IMR-90 (cell line): ENCODE measurements at regions not wholly inside any gene's neighbourhood (a gene's known extent, or its start where the extent isn't known, plus 50 kb on each side); places are given as distances from the start of the nearest gene placed in this dataset.

Source experiments
- ATAC-seq: fragments of 200-7000 bp; cut with Tn5 transposase; 2 replicates; pipeline ENCODE4 v1.9.1; 2020; ENCODE audit warnings: low read depth, mild to moderate bottlenecking, moderate library complexity
- BruUV-seq: library from RNA; stranded (reverse); fragments of 400-500 nt; replicated peaks from 2 replicates; lab custom pipeline; 2021; lab: Mats Ljungman, UMichigan
- CTCF ChIA-PET: fragments of 300-600 bp; formaldehyde crosslinking; extraction: SDS; loops from one replicate; lab custom pipeline; 2021; ENCODE audit warnings: antibody characterized with exemption; lab: Yijun Ruan, JAX
- POLR2A ChIA-PET: fragments of 300-600 bp; sonication (Branson Sonifier 250); formaldehyde crosslinking; loops from one replicate; lab custom pipeline; 2022; ENCODE audit warnings: antibody characterized with exemption; ENCODE audit not compliant: unreplicated experiment; lab: Charles Lee
- DNase-seq: peaks from one replicate; pipeline ENCODE4 v3.0.0; 2013
- H2AFZ ChIP-seq: replicated peaks from 2 replicates; pipeline ENCODE3; 2013; ENCODE audit warnings: low read length, mild to moderate bottlenecking; ENCODE audit not compliant: poor library complexity
- H2AK5ac ChIP-seq: 2 replicates; pipeline ENCODE4 v1.6.1; 2013; ENCODE audit warnings: low read depth, low read length, inconsistent platforms
- H2AK9ac ChIP-seq: replicated peaks from 2 replicates; pipeline ENCODE3; 2013; ENCODE audit warnings: mild to moderate bottlenecking, low read depth, low read length, moderate library complexity; ENCODE audit not compliant: poor library complexity
- H2BK120ac ChIP-seq: 2 replicates; pipeline ENCODE4 v1.6.1; 2013; ENCODE audit warnings: low read depth, low read length, inconsistent platforms
- H2BK15ac ChIP-seq: 3 replicates; pipeline ENCODE4 v1.6.1; 2013; ENCODE audit warnings: low read depth, low read length, inconsistent platforms
- H2BK20ac ChIP-seq: 2 replicates; pipeline ENCODE4 v1.6.1; 2013; ENCODE audit warnings: low read depth, mild to moderate bottlenecking, inconsistent platforms, low read length, moderate library complexity
- H2BK5ac ChIP-seq: 2 replicates; pipeline ENCODE4 v1.6.1; 2013; ENCODE audit warnings: mild to moderate bottlenecking, low read depth, low read length, inconsistent platforms; ENCODE audit not compliant: poor library complexity, severe bottlenecking
- H3K14ac ChIP-seq: replicated peaks from 2 replicates; pipeline ENCODE4 v1.6.1; 2013; ENCODE audit warnings: low read depth, low read length, inconsistent platforms
- H3K18ac ChIP-seq: 2 replicates; pipeline ENCODE4 v1.6.1; 2013; ENCODE audit warnings: low read depth, low read length, control low read depth
- H3K23ac ChIP-seq: 2 replicates; pipeline ENCODE4 v1.6.1; 2013; ENCODE audit warnings: low read depth, low read length, inconsistent platforms
- H3K27ac ChIP-seq: 2 replicates; pipeline ENCODE4 v1.5.1; 2013; ENCODE audit warnings: mild to moderate bottlenecking, control low read depth, low read length; ENCODE audit not compliant: insufficient read depth
- H3K27me3 ChIP-seq: 2 replicates; pipeline ENCODE4 v1.6.1; 2013; ENCODE audit warnings: low read length; ENCODE audit not compliant: control insufficient read depth, insufficient read depth
- H3K36me3 ChIP-seq: 2 replicates; pipeline ENCODE4 v1.6.1; 2013; ENCODE audit warnings: low read length, mixed read lengths; ENCODE audit not compliant: control insufficient read depth, insufficient read depth
- H3K4ac ChIP-seq: 2 replicates; pipeline ENCODE4 v1.6.1; 2013; ENCODE audit warnings: low read depth, low read length, inconsistent platforms
- H3K4me1 ChIP-seq: 2 replicates; pipeline ENCODE4 v1.6.1; 2013; ENCODE audit warnings: low read length, mixed read lengths; ENCODE audit not compliant: control insufficient read depth, insufficient read depth
- H3K4me2 ChIP-seq: 2 replicates; pipeline ENCODE4 v1.6.1; 2013; ENCODE audit warnings: low read depth, mild to moderate bottlenecking, control low read depth, low read length, moderate library complexity
- H3K4me3 ChIP-seq: 2 replicates; pipeline ENCODE4 v1.5.1; 2013; ENCODE audit warnings: low read depth, mild to moderate bottlenecking, control low read depth, low read length, moderate library complexity; ENCODE audit not compliant: insufficient read depth
- H3K56ac ChIP-seq: 2 replicates; pipeline ENCODE4 v1.6.1; 2013; ENCODE audit warnings: low read length, inconsistent platforms; ENCODE audit not compliant: insufficient read depth; ENCODE audit errors: extremely low read depth
- H3K79me1 ChIP-seq, 2 experiments: 2 replicates each; pipeline ENCODE4 v1.6.1; 2013; ENCODE audit warnings: low read length in 2 of 2, inconsistent platforms in 1 of 2, low read depth in 1 of 2
- H3K9ac ChIP-seq: 2 replicates; pipeline ENCODE4 v1.6.1; 2013; ENCODE audit warnings: low read depth, low read length, control low read depth
- H3K9me1 ChIP-seq: 2 replicates; pipeline ENCODE4 v1.6.1; 2013; ENCODE audit warnings: low read length, inconsistent platforms; ENCODE audit not compliant: insufficient read depth
- H3K9me3 ChIP-seq: 2 replicates; pipeline ENCODE4 v1.6.1; 2013; ENCODE audit warnings: low read length; ENCODE audit not compliant: control insufficient read depth, insufficient read depth
- H4K20me1 ChIP-seq: 2 replicates; pipeline ENCODE4 v1.6.1; 2013; ENCODE audit warnings: low read length, inconsistent platforms; ENCODE audit not compliant: insufficient read depth
- H4K5ac ChIP-seq: 2 replicates; pipeline ENCODE4 v1.6.1; 2013; ENCODE audit warnings: mild to moderate bottlenecking, low read depth, low read length, control low read depth
- H4K8ac ChIP-seq, 2 experiments: 2 replicates each; pipeline ENCODE4 v1.6.1; 2013; ENCODE audit warnings: low read depth in 2 of 2, low read length in 2 of 2, control low read depth in 1 of 2, inconsistent platforms in 1 of 2
- H4K91ac ChIP-seq: 2 replicates; pipeline ENCODE4 v1.6.1; 2013; ENCODE audit warnings: low read depth, low read length, inconsistent platforms; ENCODE audit not compliant: insufficient read depth
- BHLHE40 ChIP-seq: fragments of 150-350 bp; IDR thresholded peaks from 2 replicates; pipeline ENCODE4 v1.6.1; 2016; ENCODE audit warnings: mild to moderate bottlenecking, low read depth, low read length
- CEBPB ChIP-seq: IDR thresholded peaks from 2 replicates; pipeline ENCODE4 v1.6.1; 2012; ENCODE audit warnings: low read depth, low read length, improper control_type of control experiment
- CHD1 ChIP-seq: IDR thresholded peaks from 2 replicates; pipeline ENCODE4 v1.6.1; 2012; ENCODE audit warnings: low read depth, low read length, improper control_type of control experiment
- FOS ChIP-seq: fragments of 150-350 bp; IDR thresholded peaks from 2 replicates; pipeline ENCODE4 v1.6.1; 2016; ENCODE audit warnings: low read depth, low read length
- MAZ ChIP-seq: IDR thresholded peaks from 2 replicates; pipeline ENCODE4 v1.6.1; 2012; ENCODE audit warnings: low read depth, mild to moderate bottlenecking, low read length, improper control_type of control experiment, moderate library complexity, borderline replicate concordance
- POLR2A ChIP-seq: IDR thresholded peaks from 2 replicates; pipeline ENCODE4 v1.6.1; 2012; ENCODE audit warnings: mild to moderate bottlenecking, low read depth, low read length
- RAD21 ChIP-seq: IDR thresholded peaks from 2 replicates; pipeline ENCODE4 v1.6.1; 2012; ENCODE audit warnings: low read length, improper control_type of control experiment
- RCOR1 ChIP-seq: IDR thresholded peaks from 2 replicates; pipeline ENCODE4 v1.6.1; 2012; ENCODE audit warnings: mild to moderate bottlenecking, low read length, improper control_type of control experiment; ENCODE audit not compliant: insufficient replicate concordance
- RFX5 ChIP-seq: IDR thresholded peaks from 2 replicates; pipeline ENCODE4 v1.8.0; 2012; ENCODE audit warnings: low read depth, mild to moderate bottlenecking, low read length, moderate library complexity
- SMC3 ChIP-seq: fragments of 150-350 bp; IDR thresholded peaks from 2 replicates; pipeline ENCODE4 v1.6.1; 2016; ENCODE audit warnings: low read depth, mild to moderate bottlenecking, antibody characterized with exemption, low read length, moderate library complexity
- WGBS, 2 experiments: methylation state at CpG; one replicate each; pipeline versions ENCODE4 v1.1.5 to v1.1.7; 2013; ENCODE audit warnings: missing lambda C conversion rate in 2 of 2; ENCODE audit not compliant: insufficient read length in 1 of 2; ENCODE audit errors: extremely low coverage in 2 of 2; 5-methylcytosine and 5-hydroxymethylcytosine counted together
- dilution Hi-C: fragments of 300-500 bp; cut with HindIII; formaldehyde crosslinking; loops from one replicate; pipeline ENCODE4 v1.14.3; 2018; ENCODE audit warnings: low sequenced_read_pairs; ENCODE audit not compliant: unreplicated experiment
- in situ Hi-C: fragments of 300-500 bp; cut with MboI; formaldehyde crosslinking; loops from 3 replicates; pipeline ENCODE4 v1.14.3; 2019; ENCODE audit warnings: low sequenced_read_pairs, inconsistent platforms, mixed read lengths
- intact Hi-C: fragments of 100-400 bp; cut with micrococcal nuclease; formaldehyde crosslinking; loops from 2 replicates; pipeline ENCODE4 v1.10.0; 2022
- TF ChIP-seq, protein P1 (sequence below): conservative IDR thresholded peaks from 2 replicates; pipeline ENCODE4 v1.5.1; 2012; ENCODE audit warnings: mild to moderate bottlenecking, low read depth, low read length, improper control_type of control experiment
- TF ChIP-seq, protein P2 (sequence below): fragments of 150-350 bp; IDR thresholded peaks from 2 replicates; pipeline ENCODE4 v1.6.1; 2016; ENCODE audit warnings: low read depth, mild to moderate bottlenecking, low read length, moderate library complexity, borderline replicate concordance
- TF ChIP-seq, protein P3 (sequence below): fragments of 150-350 bp; IDR thresholded peaks from 2 replicates; pipeline ENCODE4 v1.6.1; 2017; ENCODE audit warnings: mild to moderate bottlenecking, antibody characterized with exemption, low read length, low read depth

DNA sequence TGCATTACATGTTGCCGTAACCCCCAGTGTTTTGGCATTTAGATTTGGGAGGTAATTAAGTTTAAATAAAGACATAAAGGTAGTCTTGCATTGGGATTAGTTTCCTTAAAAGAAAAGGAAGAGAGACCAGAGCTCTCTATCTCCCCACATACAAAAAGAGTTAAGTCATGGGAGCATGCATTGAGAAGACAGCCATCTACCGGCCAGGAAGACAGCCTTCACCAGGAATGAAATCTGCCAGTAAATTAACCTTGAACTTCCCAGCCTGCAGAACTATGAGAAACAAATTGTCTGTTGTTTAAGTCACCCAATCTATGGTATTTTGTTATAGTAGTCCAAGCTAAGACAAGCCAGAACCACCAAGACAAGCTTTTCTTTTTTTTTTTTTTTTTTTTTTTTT, 567.0 kb upstream of the CDH18 start:
- intact Hi-C loops (no loop called here), in situ Hi-C loops (no loop called here), dilution Hi-C loops (no loop called here)
- CTCF ChIA-PET, result interaction anchor here (0.6 kb wide), 1 partner anchor 1239 kb away, joined by 4 read pairs; no protein-coding TSS in a partner anchor
- no peak overlapping the region for H3K9ac ChIP-seq
- H2BK15ac ChIP-seq, result no peak overlapping the region
- H3K36me3 ChIP-seq, result no peaks in the 10 kb centered on the region
- no peak overlapping the region for H4K91ac ChIP-seq
- H3K27ac ChIP-seq, result no peak overlapping the region
- no peak overlapping the region for H2AK9ac ChIP-seq
- H3K56ac ChIP-seq, result no peak overlapping the region
- H3K9me3 ChIP-seq, result peaks cover 6% of the 10 kb centered on the region; the same call in 1 of the 2 replicates
- no peaks in the 10 kb centered on the region for H3K79me1 ChIP-seq
- ATAC-seq, result no peak
- no peaks in the 10 kb centered on the region for H3K9me1 ChIP-seq
- no peak overlapping the region for H2BK20ac ChIP-seq
- H4K8ac ChIP-seq, result no peak overlapping the region
- no peak overlapping the region for H3K14ac ChIP-seq
- H3K4me3 ChIP-seq, result no peak overlapping the region
- POLR2A ChIA-PET, result no interaction called here
- no peak overlapping the region for H2BK120ac ChIP-seq
- H3K23ac ChIP-seq, result no peak overlapping the region
- no peak overlapping the region for H3K4ac ChIP-seq
- no peak overlapping the region for H2BK5ac ChIP-seq
- H2AK5ac ChIP-seq, result no peak overlapping the region
- no peaks in the 10 kb centered on the region for H3K27me3 ChIP-seq
- no peak for DNase-seq
- TF ChIP-seq RAD21 (no peak), CHD1 (no peak), MAZ (no peak), CEBPB (no peak), RCOR1 (no peak), RFX5 (no peak), BHLHE40 (no peak), SMC3 (no peak), POLR2A (no peak), FOS (no peak)
- TF ChIP-seq, protein P1, sequence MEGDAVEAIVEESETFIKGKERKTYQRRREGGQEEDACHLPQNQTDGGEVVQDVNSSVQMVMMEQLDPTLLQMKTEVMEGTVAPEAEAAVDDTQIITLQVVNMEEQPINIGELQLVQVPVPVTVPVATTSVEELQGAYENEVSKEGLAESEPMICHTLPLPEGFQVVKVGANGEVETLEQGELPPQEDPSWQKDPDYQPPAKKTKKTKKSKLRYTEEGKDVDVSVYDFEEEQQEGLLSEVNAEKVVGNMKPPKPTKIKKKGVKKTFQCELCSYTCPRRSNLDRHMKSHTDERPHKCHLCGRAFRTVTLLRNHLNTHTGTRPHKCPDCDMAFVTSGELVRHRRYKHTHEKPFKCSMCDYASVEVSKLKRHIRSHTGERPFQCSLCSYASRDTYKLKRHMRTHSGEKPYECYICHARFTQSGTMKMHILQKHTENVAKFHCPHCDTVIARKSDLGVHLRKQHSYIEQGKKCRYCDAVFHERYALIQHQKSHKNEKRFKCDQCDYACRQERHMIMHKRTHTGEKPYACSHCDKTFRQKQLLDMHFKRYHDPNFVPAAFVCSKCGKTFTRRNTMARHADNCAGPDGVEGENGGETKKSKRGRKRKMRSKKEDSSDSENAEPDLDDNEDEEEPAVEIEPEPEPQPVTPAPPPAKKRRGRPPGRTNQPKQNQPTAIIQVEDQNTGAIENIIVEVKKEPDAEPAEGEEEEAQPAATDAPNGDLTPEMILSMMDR, result no peak
- TF ChIP-seq, protein P2, sequence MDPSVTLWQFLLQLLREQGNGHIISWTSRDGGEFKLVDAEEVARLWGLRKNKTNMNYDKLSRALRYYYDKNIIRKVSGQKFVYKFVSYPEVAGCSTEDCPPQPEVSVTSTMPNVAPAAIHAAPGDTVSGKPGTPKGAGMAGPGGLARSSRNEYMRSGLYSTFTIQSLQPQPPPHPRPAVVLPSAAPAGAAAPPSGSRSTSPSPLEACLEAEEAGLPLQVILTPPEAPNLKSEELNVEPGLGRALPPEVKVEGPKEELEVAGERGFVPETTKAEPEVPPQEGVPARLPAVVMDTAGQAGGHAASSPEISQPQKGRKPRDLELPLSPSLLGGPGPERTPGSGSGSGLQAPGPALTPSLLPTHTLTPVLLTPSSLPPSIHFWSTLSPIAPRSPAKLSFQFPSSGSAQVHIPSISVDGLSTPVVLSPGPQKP, result no peak
- TF ChIP-seq, protein P3, sequence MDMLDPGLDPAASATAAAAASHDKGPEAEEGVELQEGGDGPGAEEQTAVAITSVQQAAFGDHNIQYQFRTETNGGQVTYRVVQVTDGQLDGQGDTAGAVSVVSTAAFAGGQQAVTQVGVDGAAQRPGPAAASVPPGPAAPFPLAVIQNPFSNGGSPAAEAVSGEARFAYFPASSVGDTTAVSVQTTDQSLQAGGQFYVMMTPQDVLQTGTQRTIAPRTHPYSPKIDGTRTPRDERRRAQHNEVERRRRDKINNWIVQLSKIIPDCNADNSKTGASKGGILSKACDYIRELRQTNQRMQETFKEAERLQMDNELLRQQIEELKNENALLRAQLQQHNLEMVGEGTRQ, result no peak
- no peak overlapping the region for H3K18ac ChIP-seq
- no peak overlapping the region for H2AFZ ChIP-seq
- WGBS, 2 experiments, result no CpG with 5 or more reads among the region's 2 CpGs
- no TSS peak for BruUV-seq
- H3K4me2 ChIP-seq, result no peak overlapping the region
- no peaks in the 10 kb centered on the region for H3K4me1 ChIP-seq
- no peak overlapping the region for H4K5ac ChIP-seq
- H4K20me1 ChIP-seq, result no peaks in the 10 kb centered on the region
